Right lobe of liver (tissue), 4 donors: ENCODE measurements at regions not wholly inside any gene's neighbourhood (a gene's known extent, or its start where the extent isn't known, plus 50 kb on each side); places are given as distances from the start of the nearest gene placed in this dataset.

Source experiments
- CTCF ChIP-seq, 4 donors: fragments of 200-600 bp in 3 of 4; fragments of 450-650 bp in 1 of 4; IDR thresholded peaks; one replicate each; pipeline versions ENCODE4 v1.5.1 to v1.8.0; 2016 to 2022; ENCODE audit warnings: antibody characterized with exemption in 4 of 4, mild to moderate bottlenecking in 2 of 4
- POLR2A ChIP-seq: fragments of 450-650 bp; IDR thresholded peaks from one replicate; pipeline ENCODE4 v1.6.1; 2017; ENCODE audit warnings: antibody characterized with exemption, mild to moderate bottlenecking
- donor health status: DM: no; HTN: no; CAD: no.
- donor health status: DM: no; HTN: no; CAD: no.
- donor health status: DM: no; HTN: yes; CAD: no.

- TF ChIP-seq CTCF (IDR thresholded peaks at IDR 0.05) (no peak), POLR2A (no peak)
Observed at GRCh38 chr18:22639026-22639463, 221.3 kb upstream of the CTAGE1 start.
